HS-5 (cell line): ENCODE measurements at regions not wholly inside any gene's neighbourhood (a gene's known extent, or its start where the extent isn't known, plus 50 kb on each side); places are given as distances from the start of the nearest gene placed in this dataset.
"Not testable (repeated sequence)": the region's sequence is repeated elsewhere in the genome, so short reads cannot be mapped to it uniquely, and the experiment has no call there.

Experiments
- DNase-seq: peaks from one replicate; pipeline ENCODE4 v3.0.0-alpha.2; 2012; ENCODE audit warnings: low read depth

DNA sequence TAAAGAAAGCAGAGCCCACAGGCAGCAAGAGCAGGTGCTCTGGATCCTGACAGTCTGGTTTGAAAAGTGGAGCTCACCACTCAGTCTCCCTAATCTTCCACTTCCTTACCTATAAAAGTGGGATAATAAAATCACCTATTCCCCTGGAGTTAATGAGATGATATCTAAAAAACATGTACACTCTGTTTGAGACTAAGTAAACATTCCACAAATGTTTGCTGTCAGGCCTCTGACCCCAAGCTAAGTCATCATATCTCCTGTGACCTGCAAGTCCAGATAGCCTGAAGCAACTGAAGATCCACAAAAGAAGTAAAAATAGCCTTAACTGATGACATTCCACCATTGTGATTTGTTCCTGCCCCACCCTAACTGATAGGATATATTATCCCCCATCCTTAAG is 1324.5 kb downstream of the XPNPEP1 start:
- peak; percentile 44 for DNase-seq

DNA sequence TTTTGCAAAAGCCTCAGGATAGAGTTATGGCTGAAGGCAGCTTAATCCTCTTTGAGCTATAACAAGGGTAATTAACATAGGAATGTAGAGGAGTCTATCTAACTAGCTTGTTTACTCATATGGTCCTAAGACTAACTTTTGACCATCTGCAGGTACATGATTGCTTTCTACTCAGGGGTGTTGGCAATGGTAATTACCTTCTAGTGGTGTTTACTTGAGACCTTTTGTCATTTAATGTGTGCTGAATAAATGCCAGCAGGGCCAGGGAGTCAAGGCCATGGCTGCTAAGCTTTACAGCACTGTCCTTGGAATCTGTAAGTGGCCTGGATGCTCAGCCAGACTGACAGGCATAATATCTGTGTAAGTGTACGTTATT is 1325.0 kb downstream of the XPNPEP1 start:
- no peak for DNase-seq

DNA sequence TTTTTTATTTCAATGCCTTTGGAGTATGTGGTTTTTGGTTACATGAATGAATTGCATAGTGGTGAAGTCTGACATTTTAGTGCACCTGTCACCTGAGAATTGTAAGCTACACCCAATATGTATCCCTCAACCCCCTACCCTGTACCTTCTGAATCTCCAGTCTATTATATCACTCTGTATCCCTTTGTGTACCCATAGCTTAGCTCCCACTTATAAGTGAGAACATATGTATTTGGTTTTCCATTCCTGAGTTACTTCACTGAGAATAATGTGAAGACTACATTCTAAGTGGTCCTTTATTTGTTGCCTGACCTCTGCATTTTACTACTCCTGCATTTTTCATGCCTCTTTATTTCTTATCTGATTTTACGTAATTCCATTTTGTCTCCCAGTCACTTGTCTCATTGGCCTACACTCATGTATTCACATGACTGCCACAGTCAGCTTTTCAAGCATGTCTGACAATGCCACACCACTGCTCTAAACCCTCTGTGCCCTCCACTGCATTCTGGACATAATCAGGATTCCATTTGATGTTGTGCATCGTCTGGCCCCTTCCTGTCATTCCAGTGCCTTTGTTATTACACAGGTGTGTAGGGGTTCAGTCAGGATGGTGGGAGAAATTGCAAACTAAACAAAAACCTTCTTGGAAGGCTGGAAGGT is 1325.5 kb downstream of the XPNPEP1 start:
- no peak for DNase-seq

DNA sequence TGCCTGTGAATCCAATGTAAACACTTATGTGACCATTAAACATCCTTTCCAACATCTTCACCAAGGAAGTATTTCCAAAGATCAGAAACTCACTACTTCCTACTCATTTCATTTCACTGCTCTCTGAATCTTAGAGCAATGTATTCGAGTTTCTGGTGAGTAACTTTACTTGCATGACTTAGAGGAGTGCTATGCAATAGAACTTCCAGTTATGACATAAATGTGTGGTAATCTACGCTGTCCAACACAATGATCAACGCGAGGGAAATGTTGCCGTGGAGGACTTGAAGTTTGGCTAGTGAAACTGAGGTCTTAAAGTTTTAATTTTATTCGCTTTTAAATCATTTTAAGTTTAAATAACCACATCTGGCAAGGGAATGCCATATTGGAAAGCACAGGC is 1326.3 kb downstream of the XPNPEP1 start:
- DNase-seq, result peak; percentile 72

DNA sequence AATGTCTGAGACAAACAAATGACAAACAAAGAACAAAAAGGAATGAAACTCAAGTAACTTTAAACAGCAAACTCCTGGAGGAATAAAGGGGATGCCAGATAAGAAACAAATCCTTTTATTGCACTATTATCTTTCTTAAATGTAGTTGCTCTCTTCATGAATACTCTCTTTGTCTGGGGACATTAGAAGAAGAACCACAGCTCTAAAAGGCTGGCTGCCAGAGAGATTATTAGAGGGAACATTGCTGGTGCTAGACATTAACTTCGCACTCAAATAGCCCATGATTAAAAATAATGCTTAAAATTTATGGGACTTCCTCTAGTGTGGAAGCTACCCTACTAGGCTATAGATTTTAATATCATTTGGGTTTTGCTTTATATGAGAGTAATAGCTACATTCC is 1330.4 kb downstream of the XPNPEP1 start:
- DNase-seq, result no peak

DNA sequence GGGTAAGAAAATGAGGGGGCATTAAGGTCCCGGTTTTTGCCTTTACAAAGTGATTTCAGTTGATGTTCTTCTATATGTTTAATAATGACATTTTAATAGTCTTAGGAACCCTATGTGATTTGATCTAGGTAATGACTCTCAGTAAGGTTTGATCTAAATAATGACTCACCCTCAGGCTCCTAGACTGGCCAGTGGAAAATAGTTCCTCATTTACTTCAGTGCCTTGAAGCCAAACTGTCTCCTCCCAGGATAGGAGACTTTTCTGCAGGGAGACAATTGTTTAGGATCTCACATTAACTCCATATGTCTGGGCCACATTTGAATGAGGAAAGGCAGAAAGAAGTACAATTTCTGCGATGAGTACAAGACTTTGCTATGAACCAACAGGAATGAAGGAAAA is 1331.9 kb downstream of the XPNPEP1 start:
- DNase-seq, result no peak

DNA sequence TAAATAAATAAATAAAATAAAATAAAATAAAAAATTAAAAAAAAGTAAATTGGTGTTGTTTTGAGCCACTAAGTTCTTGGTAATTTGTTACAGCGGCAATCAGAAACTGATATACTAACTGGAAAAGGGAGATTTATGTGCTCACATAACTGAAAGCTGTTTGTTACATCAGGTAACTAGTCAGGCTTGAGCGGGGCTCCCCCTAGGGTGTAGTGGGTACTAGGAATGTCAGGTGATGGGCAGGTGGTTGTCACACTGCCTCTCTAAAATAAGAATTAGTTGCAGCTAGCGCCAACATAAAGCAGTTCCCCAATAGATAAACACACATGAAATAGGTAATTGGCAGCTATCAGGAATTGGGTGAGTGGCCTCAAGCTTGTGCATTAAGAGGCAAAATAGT is 1336.9 kb downstream of the XPNPEP1 start:
- DNase-seq, result no peak

DNA sequence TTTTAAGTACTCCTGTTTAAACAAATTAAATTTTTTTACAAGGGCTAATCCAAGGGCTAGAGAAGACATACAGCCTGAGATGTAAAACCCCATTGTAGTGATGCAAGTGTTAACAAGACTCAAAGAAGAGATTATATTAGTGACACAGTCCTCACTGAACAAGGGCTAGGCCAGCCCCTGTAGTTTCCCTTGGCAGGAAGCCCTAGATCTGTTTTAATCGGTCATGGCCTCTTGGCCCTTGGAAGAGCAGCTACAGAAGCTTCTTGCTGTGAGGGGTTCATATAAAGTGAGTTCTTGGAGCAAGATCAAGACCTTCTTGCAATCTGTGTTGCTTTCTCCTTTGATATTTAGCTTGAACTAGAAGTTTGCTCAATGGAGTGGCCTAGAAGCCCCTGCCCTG is 1339.4 kb downstream of the XPNPEP1 start:
- DNase-seq, result no peak

DNA sequence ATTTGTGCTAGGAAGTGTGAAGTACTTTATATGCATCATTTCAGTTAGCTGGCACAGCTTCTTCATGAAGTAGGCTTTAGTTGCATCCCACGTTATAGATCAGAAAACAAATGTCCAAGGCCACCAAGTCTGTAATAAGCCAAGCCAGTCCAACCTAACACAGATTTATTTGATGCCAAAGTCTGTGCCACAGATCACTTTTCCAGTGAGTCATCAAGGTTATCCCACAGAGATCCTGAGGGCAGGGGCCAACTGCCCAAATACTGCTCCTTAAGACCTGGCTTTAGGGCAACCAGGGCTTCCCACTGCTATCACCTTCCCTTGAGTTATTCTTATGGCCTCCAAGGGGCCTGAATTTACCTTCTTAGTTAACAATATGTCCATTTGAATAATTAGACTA is 1340.4 kb downstream of the XPNPEP1 start:
- no peak for DNase-seq

DNA sequence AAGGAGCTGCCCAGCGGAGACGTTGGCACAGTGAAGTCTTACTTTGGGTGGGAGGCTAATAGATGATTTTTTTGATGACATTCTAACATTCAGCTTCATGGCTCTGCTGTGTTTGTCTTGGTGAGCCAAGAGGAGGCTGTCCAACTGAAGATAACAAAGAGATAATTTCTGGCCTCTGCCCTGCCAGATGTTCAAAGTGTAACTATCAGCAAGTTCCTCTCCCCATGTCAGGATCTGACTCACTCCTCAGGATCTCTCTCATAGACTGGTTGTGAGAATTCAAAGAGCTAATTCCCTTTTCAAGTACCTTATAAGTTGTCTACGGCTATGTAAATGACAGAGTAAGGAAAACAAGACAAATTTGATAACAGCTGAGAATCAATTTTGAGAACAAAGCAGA is 1340.9 kb downstream of the XPNPEP1 start:
- DNase-seq, result peak; percentile 73

DNA sequence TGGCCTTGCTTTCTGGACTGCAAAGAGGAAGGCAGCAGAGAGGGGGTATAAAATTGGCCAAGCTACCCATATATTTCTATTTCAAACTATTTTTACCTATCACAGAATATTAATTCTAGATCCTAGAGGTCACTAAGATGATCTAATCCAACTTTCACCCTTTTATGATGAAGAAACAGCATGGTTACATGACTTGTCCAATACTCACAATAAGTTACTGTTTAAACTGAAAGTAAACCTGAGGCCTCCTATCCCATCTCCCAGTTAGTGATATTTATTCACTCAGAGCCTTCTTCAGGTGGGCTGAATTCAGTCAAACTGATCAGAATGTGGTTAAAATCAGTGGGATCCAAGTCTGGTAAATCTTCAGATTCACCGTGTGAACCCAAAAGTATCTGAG is 1345.1 kb downstream of the XPNPEP1 start:
- DNase-seq, result no peak

DNA sequence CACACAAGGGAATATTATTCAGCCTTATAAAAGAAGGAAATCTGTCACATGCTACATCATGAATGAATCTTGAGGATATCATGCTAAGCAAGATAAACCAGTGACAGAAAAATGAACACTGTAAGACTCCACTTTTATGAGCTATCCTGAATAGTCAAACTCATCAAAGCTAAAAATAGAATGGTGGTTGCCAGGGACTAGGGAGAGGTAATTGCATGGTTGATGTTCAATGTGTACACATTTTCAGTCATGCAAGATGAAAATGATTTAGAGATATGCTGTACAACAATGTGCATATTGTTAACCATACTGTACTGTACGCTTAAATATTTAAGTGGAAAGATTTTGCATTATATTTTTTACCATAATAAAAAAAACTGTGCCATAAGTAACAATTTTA is 1349.1 kb downstream of the XPNPEP1 start:
- no peak for DNase-seq

DNA sequence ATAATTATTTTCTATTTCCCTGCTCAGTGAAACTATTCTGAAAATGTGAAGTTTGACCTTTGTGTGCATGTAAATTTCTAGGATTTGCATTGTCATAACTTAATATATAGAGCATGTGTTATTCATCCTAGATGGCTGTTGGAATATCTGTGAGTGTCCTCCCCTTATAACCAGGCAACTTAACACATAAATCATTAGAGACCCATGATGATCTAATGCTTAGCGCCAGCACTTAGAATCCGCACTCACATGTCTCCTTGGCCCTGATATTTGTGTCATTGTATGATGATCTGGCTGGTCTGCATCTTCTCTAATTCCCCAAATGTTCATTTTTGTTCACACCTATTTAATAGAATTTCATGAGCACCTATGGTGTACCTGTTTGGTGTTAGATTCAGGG is 1354.5 kb downstream of the XPNPEP1 start:
- no peak for DNase-seq

DNA sequence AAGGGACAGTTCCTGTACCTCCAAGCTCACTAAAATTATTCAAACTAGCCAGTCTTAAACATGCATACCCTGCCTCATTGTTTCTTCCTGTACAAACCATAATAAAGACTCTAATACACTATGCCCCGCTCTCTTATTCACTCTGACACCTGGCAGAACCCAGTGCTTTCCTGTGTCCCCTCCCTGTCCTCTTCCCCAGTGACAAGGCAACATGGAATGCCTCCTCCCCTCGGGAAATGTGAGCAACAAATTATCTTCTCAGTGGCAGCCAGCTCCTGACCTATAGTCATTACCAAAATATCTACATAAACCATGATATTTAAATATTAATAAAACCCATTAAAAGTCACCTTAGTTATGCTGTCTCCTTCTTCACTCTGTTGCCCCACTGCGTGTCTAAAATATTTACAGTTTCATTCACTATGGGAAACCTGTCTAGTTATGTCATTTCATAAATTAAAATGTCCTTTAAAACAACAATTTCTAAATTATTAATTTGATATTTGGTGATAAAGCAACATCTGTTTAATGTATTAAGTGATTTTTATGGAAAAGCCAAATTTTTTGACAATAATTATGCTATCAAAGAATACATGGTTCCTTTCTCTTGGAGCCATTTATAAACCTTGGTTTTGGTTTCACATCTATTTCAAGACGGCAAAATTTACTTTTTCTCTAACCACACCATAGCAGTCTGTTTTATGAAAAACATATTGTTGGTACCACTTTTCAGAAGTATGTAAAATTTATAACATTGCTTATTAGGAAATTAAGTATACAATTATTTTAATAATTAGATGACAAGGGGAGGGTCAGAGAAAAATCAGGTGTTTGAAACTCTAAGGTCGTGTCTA is 1355.2 kb downstream of the XPNPEP1 start:
- no peak for DNase-seq

DNA sequence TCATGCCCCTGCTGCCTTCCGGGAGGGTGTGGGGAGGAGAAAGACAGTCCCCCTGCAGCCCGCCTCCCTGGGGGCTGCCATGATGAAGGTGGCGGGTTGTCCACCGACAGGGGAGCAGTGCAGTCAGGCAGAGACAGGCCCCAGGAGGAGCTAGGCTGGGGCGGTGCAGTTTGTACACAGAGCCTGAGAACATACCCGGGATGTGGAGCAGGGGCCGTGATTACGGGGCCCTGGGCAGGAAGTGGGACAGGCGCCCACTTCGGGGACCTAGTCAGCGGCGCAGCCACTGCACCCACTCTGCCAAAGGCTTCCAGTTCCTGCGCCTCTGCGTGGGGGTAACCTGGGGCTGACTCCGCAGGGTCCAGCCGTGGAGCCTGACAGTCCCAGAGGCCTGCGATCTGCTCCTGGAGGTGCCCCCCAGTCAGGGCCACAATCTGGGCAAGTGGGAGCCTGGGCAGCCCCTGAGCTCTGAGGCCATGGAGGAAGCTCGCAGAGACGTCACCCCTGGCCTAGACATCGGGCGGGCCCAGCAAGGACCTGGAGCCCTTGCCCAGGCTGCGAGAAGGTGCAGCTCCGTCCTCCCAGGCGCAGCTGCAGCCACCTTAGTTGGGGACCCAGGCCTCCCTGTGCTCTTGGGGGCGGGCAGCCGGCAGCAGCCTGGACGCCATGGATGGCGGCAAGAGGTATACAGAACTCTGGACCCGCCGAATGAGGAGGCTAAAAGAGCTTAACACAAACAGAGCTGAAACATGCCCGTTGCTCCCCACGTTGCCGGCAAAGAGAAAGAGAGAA is 1356.8 kb downstream of the XPNPEP1 start:
- no peak for DNase-seq

DNA sequence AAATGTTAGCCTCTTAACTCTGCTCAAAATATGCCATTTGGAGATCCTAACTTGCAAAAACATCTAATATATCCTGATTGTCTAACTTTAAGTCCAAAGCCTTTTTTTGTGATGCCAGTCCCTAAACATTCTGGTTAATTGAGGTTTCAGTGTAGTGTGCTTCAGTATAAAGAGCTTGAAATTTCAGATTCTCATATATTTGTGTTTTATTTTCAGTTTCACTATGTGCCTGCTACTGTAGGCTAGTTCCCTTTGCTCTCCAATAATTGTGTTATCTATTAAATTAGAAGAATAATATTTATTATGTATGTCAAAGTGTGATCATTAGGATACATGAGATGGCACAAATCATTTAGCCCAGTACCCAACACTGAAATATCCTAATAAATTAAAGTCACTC is 1361.2 kb downstream of the XPNPEP1 start:
- no peak for DNase-seq

DNA sequence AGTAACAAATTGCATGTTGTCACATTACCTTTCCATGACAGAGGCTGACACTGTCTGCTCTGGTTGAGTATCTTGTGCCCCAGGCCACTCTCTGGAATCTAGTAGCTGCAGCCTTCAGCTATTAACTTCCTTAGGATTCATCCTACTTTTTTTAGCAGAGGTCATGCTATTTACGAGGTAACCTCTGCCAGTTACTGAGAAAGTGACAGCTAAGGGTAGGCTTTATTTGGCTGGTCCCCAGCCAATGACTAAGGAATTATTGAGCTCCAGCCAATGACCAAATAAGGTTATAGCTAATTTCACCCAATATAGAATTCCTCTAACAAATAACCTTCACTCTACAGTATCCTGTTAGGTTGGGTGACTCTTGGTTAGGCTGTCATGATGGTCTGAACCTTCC is 1361.7 kb downstream of the XPNPEP1 start:
- peak; percentile 70 for DNase-seq

DNA sequence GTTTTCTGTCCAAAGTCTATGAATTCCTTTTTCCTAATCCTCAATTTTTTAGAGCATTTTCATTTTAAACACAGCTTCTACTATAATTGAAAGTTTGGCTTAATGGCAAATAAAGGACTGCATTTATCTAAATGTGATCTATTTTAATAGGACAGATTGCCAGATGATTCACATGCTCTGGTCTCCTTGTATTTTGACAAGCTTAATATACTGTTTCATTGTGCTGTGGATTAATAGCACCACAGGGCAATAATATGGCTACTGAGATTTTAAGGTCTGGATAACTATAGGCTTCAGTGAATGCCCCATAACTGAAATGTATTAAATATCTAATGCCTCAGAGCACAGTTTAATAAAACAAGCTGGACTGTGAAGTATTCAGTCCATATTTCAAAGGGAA is 1362.8 kb downstream of the XPNPEP1 start:
- DNase-seq, result no peak

DNA sequence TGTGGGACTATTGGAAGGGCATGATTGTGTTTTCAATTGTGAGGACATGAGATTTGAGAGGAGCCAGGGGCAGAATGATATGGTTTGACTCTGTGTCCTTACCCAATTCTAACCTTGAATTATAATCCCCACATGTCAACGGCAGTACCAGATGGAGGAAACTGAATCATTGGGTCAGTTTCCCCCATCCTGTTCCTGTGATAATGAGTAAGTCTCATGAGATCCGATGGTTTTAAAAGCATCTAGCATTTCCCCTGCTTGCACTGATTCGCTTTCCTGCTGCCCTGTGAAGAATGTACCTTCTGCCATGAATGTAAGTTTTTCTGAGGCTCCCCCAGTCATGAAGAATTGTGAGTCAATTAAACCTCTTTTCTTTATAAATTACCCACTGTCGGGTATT is 1367.1 kb downstream of the XPNPEP1 start:
- DNase-seq, result peak; percentile 67

DNA sequence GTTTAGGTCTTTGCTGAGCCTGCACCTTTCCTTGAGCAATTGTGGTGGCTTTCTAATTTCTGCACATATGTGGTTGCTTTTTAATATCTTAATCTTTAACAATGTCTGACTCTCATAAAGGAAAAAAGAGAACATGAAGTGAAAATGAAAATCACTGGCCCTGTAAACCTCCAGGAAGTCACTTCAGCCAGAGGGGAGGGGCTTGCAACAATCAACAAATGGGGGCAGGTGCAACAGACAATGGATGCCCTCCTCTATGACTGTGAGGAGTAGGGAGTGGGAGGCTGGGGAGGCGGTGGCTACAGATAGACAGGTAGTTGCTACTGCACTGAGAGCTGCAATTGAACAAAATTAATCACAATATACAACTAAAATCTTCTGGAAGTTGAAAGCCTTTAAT is 1377.4 kb downstream of the XPNPEP1 start:
- DNase-seq, result no peak

DNA sequence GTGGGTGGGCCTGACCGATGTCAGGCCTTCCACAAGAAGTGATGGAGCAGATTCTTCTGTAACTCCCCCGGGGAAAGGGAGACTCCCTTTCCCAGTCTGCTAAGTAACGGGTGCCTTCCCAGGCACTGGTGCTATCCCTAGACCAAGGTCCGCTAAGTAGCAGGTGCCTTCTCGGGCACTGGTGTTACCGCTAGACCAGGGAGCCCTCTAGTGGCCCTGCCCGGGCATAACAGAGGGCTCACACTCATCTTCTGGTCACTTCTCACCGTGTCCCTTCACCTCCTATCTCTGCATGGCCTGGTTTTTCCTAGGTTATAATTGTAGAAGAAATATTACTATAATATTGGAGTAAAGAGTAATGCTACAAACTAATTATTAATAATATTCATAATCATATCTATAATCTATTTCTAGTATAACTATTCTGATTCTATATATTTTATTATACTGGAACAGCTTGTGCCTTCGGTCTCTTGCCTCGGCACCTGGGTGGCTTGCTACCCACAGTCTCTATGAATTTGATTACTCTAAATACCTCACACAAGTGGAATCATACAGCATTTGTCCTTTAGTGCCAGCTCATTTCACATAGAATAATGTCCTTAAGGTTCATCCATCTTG is 1378.7 kb downstream of the XPNPEP1 start:
- peak; percentile 34 for DNase-seq

DNA sequence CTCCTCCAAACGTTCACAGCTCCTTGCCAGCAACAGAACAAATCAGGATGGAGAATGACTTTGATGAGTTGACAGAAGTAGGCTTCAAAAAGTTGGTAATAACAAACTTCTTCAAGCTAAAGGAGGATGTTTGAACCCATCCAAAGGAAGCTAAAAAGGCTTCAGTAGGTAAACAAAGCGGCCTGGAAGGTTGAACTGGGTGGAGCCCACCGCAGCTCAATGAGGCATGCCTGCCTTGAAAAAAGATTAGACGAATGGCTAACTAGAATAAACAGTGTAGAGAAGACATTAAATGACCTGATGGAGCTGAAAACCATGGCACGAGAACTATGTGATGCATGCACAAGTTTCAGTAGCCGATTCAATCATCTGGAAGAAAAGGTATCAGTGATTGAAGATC is 1369.0 kb upstream of the SORCS1 start:
- not testable (repeated sequence) for DNase-seq
